Breast epithelium (tissue), 4 donors: ENCODE measurements at regions not wholly inside any gene's neighbourhood (a gene's known extent, or its start where the extent isn't known, plus 50 kb on each side); places are given as distances from the start of the nearest gene placed in this dataset.

Experiments used
- DNase-seq, 2 donors: peaks; one replicate each; pipeline ENCODE4 v3.0.0-alpha.2; 2019; ENCODE audit warnings: low spot score in 2 of 2
- H3K27ac ChIP-seq, 2 donors: fragments of 200-600 bp; sonication (generic) in 1 of 2; one replicate each; pipeline ENCODE4 v1.5.1; 2016 to 2019; ENCODE audit warnings: mild to moderate bottlenecking in 1 of 2
- H3K27me3 ChIP-seq, 2 donors: fragments of 200-600 bp; sonication (generic) in 1 of 2; one replicate each; pipeline versions ENCODE4 v1.5.1 to v1.6.0; 2017 to 2019; ENCODE audit warnings: control low read depth in 1 of 2, mild to moderate bottlenecking in 1 of 2
- H3K36me3 ChIP-seq: fragments of 200-600 bp; one replicate; pipeline ENCODE4 v1.5.1; 2019
- H3K4me1 ChIP-seq, 2 donors: fragments of 200-600 bp; sonication (generic); one replicate each; pipeline ENCODE4 v1.5.1; 2016 to 2019; ENCODE audit warnings: control low read depth in 1 of 2
- H3K4me3 ChIP-seq, 3 donors: fragments of 200-600 bp; sonication (generic); 1 replicate in 2 of 3; 2 replicates in 1 of 3; pipeline ENCODE4 v1.5.1; 2016 to 2019; ENCODE audit warnings: mild to moderate bottlenecking in 3 of 3, moderate library complexity in 2 of 3
- H3K9me3 ChIP-seq, 2 donors: fragments of 200-600 bp; sonication (generic) in 1 of 2; one replicate each; pipeline ENCODE4 v1.5.1; 2016 to 2019; ENCODE audit warnings: control low read depth in 1 of 2
- POLR2A ChIP-seq: fragments of 450-650 bp; IDR thresholded peaks from one replicate; pipeline ENCODE4 v1.6.1; 2016; ENCODE audit warnings: antibody characterized with exemption, mild to moderate bottlenecking, moderate library complexity
- POLR2AphosphoS5 ChIP-seq, 3 donors: sonication (generic); formaldehyde crosslinking; IDR thresholded peaks; one replicate each; pipeline ENCODE4 v1.6.1; 2017; ENCODE audit warnings: antibody characterized with exemption in 3 of 3
- intact Hi-C: fragments of 100-400 bp; cut with DNase I; formaldehyde crosslinking; loops from one replicate; pipeline ENCODE4 v1.15.1; 2023; ENCODE audit warnings: low total_unique reads
- TF ChIP-seq, protein P1 (sequence below), 3 donors: fragments of 450-650 bp; IDR thresholded peaks; one replicate each; pipeline ENCODE4 v1.5.1; 2016 to 2017; ENCODE audit warnings: antibody characterized with exemption in 3 of 3, mild to moderate bottlenecking in 3 of 3, moderate library complexity in 3 of 3

DNA sequence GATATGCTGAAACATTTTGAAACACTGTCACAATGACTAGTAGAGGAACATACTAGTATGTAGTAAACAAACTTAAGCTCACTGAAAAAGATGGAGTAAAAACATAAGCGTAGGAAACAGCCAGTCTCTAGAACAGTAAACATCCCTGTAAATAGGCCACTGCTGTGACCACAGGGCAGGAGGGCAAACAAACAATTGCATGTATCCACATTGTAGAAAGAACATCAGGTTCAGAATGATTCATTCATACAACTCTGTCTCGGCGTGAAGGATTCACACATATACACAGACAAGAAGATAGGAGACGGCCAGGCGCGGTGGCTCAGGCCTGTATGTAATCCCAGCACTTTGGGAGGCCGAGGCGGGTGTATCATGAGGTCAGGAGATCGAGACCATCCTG is 390.1 kb downstream of the IRS2 start:
- H3K27me3 ChIP-seq: no peaks in the 10 kb centered on the region
- H3K27ac ChIP-seq: no peak overlapping the region
- TF ChIP-seq, protein P1, sequence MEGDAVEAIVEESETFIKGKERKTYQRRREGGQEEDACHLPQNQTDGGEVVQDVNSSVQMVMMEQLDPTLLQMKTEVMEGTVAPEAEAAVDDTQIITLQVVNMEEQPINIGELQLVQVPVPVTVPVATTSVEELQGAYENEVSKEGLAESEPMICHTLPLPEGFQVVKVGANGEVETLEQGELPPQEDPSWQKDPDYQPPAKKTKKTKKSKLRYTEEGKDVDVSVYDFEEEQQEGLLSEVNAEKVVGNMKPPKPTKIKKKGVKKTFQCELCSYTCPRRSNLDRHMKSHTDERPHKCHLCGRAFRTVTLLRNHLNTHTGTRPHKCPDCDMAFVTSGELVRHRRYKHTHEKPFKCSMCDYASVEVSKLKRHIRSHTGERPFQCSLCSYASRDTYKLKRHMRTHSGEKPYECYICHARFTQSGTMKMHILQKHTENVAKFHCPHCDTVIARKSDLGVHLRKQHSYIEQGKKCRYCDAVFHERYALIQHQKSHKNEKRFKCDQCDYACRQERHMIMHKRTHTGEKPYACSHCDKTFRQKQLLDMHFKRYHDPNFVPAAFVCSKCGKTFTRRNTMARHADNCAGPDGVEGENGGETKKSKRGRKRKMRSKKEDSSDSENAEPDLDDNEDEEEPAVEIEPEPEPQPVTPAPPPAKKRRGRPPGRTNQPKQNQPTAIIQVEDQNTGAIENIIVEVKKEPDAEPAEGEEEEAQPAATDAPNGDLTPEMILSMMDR (IDR thresholded peaks at IDR 0.05): no peak
- TF ChIP-seq POLR2AphosphoS5 (IDR thresholded peaks at IDR 0.05) (no peak), POLR2A (no peak)
- no peaks in the 10 kb centered on the region for H3K9me3 ChIP-seq
- no peaks in the 10 kb centered on the region for H3K36me3 ChIP-seq
- DNase-seq: no peak
- intact Hi-C loops: loop anchor here (10.0 kb wide), 1 partner anchor 331 kb away; no protein-coding TSS in a partner anchor
- no peaks in the 10 kb centered on the region for H3K4me1 ChIP-seq
- H3K4me3 ChIP-seq: no peak overlapping the region

DNA sequence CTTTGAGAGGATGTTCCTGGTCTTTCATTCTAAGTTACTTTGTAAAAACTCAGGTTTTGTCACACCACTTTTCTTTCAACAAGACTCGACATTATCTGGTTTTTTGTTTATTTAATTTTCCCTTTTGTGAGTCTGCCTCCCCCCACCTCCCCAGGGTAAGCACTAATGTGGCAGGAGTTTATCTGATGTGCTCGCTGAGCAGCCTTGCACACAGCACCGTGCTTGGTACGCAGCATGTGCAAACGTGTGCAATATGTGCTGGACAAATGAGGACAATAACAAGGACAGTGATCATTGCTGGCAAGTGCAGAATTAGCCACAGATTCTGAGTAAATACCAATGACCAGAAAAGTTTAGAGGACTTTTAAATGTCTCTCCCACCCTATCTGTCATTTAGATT is 391.4 kb downstream of the IRS2 start:
- H3K27me3 ChIP-seq: no peaks in the 10 kb centered on the region
- no peak for TF ChIP-seq POLR2AphosphoS5 (IDR thresholded peaks at IDR 0.05)
- TF ChIP-seq, protein P1 (IDR thresholded peaks at IDR 0.05): no peak
- no peak for TF ChIP-seq POLR2A
- no peak for DNase-seq
- intact Hi-C loops: loop anchor here (10.0 kb wide), 1 partner anchor 330 kb away; no protein-coding TSS in a partner anchor
- H3K27ac ChIP-seq: no peak overlapping the region
- no peaks in the 10 kb centered on the region for H3K4me1 ChIP-seq
- H3K9me3 ChIP-seq: no peaks in the 10 kb centered on the region
- H3K36me3 ChIP-seq: no peaks in the 10 kb centered on the region
- H3K4me3 ChIP-seq: no peak overlapping the region

DNA sequence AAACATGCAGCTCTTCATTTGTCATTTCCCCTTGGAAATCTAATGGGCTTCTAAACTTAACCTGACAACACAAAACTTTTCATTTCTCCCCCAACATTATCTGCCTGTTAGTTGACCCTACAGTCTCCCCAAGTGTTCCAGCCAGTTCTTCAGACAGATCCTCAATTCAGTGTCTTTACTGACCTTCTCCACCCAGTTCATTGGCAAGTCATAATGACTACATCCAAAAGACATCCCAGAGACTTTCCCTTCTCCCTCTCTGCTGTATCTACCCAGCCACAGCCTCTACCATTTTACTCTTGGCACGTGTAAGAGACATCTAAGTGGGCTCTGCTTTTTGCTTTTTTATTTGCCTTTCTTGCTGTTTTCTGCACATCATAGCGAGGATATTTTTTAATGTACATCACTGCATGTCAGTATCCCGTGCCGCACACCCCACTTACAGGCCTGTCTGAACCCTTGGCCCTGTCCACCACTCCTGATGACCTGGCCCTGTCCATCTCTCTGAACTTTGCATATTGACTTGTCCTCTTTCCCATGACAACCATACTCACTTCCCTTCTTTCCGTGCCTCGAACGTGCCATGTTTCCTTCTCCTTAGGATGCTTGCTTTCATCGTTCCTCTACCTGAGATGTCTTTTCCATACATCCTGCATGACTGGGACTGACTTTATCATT is 391.9 kb downstream of the IRS2 start:
- no peaks in the 10 kb centered on the region for H3K4me1 ChIP-seq
- no peaks in the 10 kb centered on the region for H3K27me3 ChIP-seq
- no peak overlapping the region for H3K4me3 ChIP-seq
- H3K36me3 ChIP-seq: no peaks in the 10 kb centered on the region
- no peaks in the 10 kb centered on the region for H3K9me3 ChIP-seq
- DNase-seq: no peak
- intact Hi-C loops: loop anchor here (10.0 kb wide), 1 partner anchor 330 kb away; no protein-coding TSS in a partner anchor
- TF ChIP-seq, protein P1 (IDR thresholded peaks at IDR 0.05): no peak
- TF ChIP-seq POLR2A (no peak), POLR2AphosphoS5 (IDR thresholded peaks at IDR 0.05) (no peak)
- no peak overlapping the region for H3K27ac ChIP-seq

DNA sequence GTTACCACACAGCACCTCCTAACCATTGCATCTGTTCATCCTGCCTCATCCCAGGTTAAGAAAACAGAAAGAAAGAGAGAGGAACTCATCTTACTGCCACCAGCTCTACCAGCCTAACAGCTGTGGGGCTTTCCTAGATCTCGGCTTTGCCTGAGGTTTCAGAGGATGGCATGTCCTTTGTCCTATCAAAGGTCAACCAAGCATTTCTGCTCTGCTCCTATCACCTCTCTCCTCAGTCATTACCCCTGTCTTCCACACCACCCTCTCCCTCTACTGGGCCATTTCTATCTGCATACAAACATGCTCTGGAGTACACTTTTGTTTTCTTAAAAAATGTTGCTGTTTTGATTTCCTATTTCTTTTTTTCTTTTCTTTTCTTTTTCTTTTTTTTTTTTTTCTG is 393.3 kb downstream of the IRS2 start:
- Histone ChIP-seq H3K9me3 (no peaks in the 10 kb centered on the region), H3K4me3 (no peak overlapping the region), H3K4me1 (no peaks in the 10 kb centered on the region), H3K27me3 (no peaks in the 10 kb centered on the region), H3K36me3 (no peaks in the 10 kb centered on the region), H3K27ac (no peak overlapping the region)
- DNase-seq: no peak
- intact Hi-C loops: loop anchor here (10.0 kb wide), 1 partner anchor 328 kb away; no protein-coding TSS in a partner anchor
- TF ChIP-seq POLR2AphosphoS5 (IDR thresholded peaks at IDR 0.05): no peak
- no peak for TF ChIP-seq POLR2A
- TF ChIP-seq, protein P1 (IDR thresholded peaks at IDR 0.05): no peak

DNA sequence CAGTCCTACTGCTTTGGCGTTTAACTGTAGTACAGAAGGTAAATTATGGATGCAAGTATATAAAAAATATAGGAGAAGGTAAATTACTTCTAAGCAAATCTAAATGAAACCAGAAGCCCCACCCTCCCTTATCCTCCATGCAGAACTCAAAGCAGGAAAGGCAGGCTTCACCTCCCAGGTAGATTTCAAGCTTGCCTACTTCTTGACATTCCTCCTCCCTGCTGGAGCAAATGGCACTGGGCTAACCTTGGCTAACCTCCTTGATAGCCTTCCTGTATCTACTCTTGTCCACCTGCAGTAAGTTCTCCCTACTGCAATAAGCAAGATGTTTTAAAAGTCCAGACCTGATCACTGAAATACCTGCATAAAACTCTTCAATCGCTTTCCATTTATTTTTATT is 396.0 kb downstream of the IRS2 start:
- H3K4me1 ChIP-seq: no peaks in the 10 kb centered on the region
- H3K4me3 ChIP-seq: no peak overlapping the region
- no peak for DNase-seq
- no peaks in the 10 kb centered on the region for H3K36me3 ChIP-seq
- H3K27me3 ChIP-seq: no peaks in the 10 kb centered on the region
- H3K27ac ChIP-seq: peak overlapping the region in 1 of 2 donors; percentile 20
- intact Hi-C loops: loop anchor here (10.0 kb wide), 1 partner anchor 326 kb away; no protein-coding TSS in a partner anchor
- H3K9me3 ChIP-seq: no peaks in the 10 kb centered on the region
- TF ChIP-seq POLR2A (no peak), POLR2AphosphoS5 (IDR thresholded peaks at IDR 0.05) (no peak)
- TF ChIP-seq, protein P1 (IDR thresholded peaks at IDR 0.05): no peak
